ENCODE measurements at regions not wholly inside any gene's neighbourhood (a gene's known extent, or its start where the extent isn't known, plus 50 kb on each side); places are given as distances from the start of the nearest gene placed in this dataset.
"Not testable (repeated sequence)": the region's sequence is repeated elsewhere in the genome, so short reads cannot be mapped to it uniquely, and the experiment has no call there.

DNA sequence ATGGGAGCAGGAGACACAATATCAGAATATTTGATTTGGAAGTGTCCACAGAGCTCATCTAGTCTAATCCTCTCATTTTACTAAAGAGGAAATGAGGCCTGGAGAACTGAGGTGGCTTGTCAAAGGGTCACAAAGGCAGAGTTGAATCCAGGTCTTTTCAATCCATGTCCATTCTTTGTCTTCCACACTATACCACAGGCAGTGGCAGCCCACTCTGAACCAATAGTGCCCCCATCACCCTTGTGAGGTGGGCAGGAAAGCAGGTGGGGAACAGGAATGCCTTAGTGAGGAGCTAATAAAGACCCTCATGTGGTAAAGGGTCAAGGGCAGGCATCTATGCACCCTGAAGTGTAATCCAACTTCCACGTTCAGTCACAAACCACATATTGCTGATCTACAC is 134.8 kb upstream of the EGLN3 start:
- no peak for DNase-seq

DNA sequence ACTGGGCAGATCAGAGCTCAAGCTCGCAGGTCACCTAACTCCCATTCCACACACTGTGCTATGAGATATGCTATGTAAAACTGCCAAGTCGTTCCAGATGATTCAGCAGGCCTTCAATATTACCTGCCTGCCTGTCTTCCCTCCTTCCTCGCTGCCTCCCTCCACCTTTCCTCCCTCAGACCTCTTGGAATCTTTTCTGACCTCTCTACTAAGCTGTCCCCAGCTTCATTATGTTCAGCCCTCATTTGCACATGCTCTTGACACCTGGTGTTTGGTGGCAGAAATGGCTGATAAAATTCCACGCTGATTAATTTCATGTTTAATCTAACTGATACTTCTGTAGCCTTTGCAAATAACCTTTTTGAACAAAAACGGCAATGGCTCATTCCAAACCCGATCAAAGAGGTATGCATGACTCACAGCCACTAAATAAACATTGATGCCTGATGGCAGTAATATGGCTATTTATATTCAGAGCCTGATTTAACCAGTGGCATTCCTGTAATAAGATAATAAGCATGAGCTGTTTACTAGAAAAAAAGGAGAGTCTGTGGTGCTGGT is 130.8 kb upstream of the EGLN3 start:
- DNase-seq, result peak; percentile 55

DNA sequence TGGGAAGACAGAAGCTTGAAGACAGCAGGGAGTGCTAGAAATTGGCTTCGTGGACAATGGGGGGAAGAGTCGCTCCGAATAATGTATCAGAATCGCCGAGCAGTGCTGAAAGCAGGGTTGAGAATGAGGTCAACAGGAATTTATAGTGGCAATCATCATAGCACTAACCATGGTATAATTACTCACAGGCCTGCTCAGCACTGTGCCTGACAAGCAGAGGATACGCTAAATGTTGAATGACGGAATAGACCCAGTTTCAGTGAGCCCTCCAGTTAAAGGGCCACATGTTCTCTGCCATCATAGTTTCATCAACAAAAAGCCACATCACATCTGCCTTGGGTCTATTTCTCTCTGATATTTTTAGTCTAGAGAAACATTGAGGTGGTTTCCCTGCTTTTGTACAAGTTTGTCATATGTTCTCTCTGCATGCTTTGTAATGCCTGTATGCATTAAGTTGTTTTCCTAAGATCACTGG is 130.3 kb upstream of the EGLN3 start:
- peak; percentile 20 for DNase-seq

DNA sequence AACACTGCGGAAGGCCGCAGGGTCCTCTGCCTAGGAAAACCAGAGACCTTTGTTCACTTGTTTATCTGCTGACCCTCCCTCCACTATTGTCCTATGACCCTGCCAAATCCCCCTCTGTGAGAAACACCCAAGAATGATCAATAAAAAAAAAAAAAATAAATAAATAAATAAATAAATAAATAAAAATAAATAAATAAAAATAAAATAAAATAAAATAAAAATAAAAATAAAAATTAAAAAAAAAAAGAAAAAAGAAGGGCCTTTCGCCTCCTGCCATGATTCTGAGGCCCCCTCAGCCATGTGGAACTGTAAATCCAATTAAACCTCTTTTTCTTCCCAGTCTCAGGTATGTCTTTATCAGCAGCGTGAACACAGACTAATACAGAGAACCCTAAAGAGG is 128.8 kb upstream of the EGLN3 start:
- DNase-seq, result not testable (repeated sequence)

DNA sequence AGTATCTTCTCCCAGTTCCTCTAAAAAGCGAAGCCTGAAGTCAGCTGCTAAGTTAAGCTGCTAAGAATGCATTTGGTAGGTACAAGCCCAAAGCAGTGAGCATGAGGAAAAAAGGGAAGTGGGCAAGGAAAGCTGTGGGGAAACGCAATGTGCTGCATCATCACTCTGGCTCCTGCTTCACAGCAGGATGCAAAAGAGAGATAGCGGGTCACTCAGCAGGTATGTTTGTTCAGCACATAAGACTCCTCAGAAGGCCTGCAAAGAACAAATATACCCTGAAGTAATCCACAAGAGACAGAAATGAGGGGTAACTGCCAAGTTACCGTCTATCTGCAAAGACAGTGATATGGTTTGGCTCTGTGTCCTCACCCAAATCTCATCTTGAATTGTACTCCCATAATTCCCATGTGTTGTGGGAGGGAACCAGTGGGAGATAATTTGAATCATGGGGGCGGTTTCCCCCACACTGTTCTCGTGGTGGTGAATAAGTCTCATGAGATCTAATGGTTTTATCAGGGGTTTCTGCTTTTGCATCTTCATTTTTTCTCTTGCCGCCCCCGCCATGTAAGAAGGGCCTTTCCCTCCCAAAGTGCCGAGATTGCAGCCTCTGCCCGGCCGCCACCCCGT is 127.4 kb upstream of the EGLN3 start:
- peak; percentile 37 for DNase-seq

DNA sequence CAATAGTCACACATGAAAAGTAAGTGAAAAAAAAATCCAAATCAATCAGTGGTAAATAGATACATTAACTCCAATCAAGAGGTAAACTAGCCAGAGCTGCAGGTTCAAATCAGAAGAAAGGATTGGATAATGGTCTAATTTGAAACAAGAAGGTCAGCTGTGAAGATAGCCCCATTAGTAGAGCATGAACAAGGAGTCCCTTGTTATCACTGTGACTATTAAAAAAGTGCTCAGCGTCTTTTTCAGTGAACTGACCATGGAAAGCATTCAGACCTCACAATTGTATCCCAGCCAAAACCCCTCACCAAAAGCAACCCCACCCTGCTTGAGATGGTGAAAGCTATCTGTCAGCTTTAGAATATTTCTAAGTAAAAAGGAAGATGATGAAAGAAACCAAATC is 125.0 kb upstream of the EGLN3 start:
- DNase-seq, result no peak

DNA sequence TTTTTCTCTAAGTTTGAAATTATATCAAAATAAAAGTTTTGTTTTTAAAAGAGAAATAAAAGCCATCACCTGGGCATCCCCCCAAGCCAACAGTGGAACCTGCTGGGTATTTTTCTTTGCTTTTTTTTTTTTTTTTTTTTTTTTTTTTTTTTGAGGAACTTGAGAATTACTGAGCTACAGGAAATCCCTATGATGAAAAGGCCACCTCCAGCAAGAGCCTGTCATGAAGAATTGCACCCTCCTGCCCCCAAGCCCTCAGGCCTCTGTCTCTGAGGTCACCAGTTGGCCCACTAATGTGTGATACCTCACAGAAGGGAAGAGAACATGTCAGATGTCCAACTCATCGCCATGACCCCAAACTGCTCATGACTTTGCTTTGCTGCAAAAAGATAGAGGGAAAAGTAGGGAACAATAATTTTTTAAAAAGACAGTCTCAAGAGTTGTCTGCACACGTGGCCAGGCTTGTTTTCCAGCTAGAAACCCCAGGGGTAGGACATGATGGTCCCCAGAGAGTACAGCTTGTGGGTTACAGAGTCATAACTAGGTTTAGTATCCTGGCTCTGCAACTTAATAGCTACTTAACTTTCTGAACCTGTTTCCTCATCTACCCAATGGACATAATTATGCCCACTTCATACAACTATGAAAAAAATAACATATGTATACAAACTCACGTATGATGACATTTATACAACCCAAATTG is 124.3 kb upstream of the EGLN3 start:
- DNase-seq, result no peak

DNA sequence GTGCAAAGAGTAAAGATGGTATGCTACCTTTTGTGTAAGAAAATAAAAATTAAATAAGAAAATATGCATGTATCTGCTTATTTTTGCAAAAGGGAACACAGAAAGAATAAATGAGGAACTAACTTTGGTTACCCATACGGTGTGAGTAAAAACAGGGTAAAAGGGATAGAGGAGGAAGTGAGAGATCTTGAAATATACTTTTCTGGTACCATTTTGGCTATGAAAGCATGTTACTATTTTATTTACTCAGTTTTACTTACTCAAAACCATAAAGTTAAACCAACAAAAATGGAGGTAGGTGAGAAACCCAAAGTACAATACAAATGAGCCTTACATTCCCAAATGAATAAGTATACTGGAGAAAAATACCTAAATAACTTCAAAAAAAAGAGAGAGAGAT is 122.0 kb upstream of the EGLN3 start:
- DNase-seq, result no peak

DNA sequence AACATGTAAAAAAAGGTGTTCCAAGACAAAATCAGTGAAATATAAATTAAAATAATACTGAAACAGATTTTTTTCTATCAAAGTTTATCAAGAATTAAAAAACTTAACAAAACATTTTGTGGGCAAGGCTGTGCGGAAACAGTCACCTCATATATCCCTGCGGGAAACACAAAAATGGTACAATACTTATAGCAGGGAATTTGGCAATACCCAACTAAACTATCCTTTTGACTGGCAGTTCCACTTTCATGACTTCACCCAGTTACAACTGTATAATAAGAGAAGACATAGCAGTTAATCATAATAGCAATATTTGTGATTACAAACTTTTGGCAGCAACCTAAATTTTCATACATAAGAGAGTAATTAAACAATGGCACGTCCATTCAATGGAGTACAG is 121.5 kb upstream of the EGLN3 start:
- DNase-seq, result no peak

DNA sequence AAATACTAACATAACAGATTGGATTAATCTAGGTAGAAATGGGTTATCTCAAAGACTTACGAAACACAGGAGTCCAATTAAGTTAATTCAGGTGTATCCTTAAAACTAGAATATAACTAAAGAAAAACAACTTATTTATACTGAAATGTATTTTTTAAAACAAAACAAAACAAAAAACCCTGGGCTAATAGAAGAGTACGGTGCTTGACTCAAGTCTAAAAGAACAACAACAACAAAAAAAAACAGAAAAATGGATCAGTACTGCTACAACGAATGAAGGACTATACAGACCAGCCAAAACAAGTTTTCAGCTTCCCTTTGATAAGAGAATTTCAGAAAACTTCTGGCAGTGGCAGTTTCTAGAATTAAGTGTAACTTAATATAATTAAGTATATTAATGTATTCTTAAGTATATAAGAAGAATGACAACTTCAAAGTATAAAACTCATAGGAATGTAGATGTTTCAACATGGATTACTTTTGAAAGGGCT is 120.1 kb upstream of the EGLN3 start:
- no peak for DNase-seq

DNA sequence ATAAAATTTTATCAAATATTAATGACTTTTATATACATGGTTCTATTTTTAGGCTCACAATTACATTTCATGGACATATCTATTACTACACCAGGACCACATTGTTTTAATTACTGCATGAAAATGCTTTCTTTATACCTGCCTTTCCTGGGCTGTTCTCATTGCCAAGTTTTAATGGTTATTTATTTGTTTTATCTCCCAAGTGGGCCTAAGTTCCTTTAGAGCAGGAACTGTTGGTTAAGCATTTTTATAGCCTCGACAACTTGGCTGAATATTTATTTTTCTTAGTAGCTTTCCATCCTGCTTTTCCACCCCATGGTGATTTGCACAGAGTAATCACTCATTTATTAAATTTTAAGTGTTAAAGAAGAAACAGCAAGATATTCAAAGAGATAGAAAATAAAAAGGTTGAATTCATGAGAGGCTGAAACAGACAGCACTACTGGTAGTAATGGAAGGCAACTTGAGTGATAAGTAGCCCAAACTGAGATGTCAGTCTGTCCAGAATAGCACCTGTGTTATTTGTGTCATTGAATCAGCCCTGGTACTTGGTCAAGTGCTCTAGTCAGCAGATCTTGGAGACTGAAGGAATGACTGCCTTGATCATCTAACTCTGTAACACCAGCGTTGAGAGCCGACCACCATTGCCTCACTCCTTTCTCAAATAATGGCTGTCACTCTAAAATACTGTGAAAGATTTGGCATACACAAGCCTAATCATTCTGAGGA is 119.1 kb upstream of the EGLN3 start:
- no peak for DNase-seq

DNA sequence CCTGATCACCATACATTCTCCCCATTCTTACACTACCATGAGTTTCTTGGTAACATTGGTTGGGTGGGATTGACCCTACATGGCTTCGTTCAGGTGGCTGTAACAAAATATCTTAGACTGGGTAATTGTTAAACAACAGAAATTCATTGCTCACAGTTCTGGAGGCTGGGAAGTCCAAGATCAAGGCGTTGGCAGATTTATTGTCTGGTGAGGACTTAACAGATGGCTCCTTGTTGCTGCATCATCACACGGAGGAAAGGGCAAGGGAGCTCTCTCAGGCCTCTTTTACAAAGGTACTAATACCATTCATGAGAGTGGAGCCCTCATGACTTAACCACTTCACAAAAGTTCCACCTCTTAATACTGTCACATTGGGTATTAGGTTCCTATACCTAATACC is 116.7 kb upstream of the EGLN3 start:
- DNase-seq, result no peak

DNA sequence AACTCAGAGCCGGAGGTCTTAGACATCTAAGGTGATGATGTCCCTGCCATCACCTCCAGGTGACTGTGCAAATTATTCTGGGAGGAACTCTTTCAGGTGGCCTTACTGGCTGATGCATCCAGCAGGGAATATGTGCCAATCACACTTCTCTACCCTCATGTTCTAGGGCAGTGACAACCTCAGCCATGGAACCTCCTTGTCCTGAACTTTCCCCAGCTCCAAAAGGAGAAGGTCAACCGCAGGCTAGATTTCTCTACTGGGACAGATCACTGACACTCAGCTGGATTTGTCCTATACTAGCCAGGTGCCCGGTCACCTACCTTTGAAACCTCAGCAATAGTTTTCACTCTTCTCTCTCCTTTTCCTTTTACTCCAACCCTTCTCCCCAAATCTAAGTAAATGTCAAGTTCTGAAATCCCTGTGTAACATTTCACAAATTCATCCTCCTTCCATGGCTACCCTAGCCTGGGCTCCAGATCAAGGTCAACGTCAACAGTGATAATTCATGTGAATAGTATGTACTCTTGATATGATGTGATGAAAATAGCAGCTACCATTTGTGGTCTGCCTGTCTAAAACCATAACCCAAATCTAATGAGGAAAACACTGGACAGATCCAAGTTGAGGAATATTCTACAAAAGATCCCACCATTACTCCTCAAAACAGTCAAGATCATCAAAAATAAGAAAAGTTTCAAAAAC is 115.0 kb upstream of the EGLN3 start:
- no peak for DNase-seq

DNA sequence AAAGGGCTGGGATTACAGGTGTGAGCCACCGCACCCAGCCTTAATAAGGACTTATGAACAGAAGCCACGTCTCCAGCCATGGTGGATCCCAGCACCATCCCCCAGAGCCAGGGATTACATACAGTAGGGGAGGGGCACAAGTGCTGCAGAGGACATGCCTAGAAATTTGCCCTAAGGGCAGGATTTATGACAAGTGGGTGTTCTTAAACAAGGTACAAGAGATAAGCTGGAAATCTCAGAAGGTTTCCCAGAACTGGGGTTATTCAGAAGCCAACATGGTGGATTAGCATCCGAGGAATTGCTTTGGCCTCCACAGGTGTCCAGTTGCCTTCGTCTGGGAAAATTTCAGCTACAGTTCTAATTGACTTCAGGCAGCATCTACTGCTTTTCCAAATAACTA is 114.4 kb upstream of the EGLN3 start:
- no peak for DNase-seq

DNA sequence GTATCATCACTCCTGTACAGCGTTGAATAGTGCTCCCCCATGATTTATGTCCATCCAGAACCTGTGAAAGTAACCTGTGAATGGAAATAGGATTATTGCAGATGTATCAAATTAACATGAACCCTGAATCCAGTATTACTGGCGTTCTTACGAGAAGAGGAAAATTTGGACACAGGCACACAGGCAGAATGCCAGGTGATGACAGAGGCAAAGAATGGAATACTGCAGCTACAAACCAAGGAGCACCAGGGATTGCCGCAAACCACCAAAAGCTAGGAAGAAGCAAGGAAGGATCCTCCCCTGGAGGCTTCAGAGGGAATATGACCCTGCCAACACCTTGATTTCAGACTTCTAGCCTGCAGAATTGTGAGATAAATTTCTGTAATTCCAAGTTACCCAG is 113.5 kb upstream of the EGLN3 start:
- no peak for DNase-seq

DNA sequence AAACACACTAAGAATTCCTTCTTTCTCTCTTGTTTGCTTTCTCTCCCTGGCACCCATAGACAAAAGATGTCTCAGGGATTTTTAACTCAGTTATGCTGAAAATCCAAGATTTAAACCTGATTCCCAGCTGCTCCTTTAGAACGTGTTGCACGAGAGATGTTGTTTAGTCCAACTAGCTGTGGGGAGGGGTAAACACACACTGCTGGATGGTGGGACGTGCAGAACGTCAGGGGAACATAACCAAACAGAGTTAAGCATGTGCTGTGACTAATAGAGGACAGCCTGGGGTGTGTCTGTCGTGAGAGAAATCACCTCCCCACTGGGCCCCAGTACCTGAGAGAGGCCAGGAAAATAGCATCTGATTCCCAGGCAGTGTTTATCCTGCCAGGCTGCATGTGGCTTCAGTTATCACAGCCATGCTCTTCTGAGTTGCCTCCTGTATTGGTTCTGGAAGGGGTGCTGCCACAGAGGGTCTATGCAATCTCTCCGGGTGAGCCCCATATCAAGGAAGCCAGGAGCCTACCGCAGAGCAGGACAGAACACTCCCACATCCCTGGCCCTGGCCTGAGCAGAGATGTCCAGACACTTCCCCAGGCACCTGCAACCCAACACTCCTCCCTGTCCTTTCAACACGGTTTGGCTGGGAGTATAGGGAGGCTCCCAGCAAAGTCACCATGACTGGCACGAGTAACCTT is 112.7 kb upstream of the EGLN3 start:
- no peak for DNase-seq

DNA sequence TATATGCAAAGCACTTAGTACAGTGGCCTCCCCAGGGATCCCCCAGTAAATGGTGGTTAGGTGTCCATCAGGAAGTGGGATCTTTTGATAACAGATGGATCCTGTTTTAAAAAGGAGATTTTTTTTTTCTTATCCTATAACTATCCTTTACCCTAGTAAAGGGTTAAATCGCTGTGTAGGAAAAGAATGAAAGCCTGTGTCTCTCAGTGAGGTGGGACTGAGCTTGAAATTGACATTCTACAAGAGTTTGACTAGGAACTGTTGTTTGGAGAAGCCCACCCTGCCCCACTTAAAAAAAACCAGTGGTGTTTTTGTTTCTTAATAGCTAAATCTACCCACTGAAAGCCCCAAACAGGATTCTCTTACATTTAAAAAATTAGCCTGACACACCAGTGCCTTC is 112.2 kb upstream of the EGLN3 start:
- no peak for DNase-seq

DNA sequence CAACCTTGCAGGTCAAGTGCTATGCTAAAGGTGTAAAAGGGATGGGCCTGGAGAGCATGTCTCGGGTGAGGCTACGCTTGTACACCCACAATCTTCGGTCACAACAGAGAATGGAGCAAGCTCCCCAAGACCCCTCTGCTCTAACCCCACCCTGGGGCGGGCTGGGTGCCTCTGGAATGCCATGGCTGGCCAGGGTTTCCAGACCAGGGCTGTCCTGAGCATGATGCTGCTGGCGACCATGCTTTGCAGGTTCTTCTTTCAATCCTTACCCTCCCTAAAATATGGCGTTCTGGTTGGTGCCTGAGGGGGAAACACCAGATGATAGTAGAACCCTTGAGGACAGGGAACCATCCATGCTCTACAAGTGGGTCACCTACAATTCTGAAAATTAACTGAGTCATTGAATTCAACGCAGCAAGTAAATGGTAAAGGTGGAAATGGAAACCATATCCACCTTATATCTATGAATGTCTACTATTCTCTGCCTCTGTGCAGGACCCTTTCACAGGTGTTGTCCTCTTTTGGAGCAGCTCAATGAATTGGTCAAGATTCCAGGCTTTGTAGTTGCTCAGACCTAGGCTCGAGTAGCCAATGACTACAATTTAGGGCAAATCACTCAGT is 111.6 kb upstream of the EGLN3 start:
- no peak for DNase-seq

DNA sequence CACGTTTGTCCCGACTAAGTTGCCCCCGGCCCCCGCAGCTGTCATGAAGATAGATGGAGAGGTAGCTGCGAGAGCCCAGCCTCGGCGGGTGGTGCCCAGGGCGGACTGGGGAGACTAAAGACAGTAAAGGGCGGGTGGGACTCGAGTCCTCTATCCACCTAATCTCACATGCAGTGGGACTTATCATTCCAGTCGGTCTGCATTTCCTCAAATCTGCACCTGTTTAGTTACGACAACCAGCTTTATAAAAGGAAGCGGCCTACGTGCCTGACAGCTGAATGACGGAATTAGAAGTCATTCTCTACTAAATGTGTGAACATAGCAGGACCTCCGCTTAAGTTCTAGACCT is 109.8 kb upstream of the EGLN3 start:
- no peak for DNase-seq

DNA sequence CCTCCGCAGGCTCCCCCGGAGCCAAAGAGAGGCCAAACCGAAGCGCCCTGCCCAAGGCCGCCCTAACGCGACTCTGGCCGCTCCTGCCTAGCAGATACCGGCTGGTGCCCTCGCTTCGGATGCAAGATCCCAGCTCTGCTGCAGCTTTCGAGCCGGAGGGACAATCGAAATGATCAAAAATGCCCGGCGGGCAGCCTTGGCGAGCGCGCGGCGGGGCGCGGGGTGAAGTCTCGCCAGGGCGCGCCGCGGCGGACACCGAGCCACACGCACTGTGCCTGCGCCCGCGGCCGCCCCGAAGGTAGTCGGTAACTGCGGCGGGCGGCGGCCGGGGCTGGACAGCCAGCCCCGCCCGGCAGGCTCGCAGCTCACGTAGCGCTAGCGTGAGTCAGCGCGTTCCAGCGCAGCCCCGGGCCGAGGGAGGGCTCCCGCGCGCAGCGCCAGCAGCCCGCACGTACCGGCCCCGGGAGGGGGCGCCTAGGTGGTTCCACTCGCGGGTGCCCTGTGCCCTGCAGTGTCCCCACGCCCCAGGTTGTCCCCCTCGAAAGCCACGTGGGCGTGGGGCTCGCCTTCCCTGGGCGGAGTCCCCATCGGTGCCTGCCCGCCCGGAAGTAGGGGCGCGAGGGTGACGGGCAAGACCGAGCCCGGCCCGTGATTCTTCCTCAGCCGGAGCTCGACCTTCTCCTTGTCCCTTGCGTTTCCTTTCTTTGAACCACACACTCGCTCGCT is 109.2 kb upstream of the EGLN3 start:
- peak; percentile 77 for DNase-seq
